GM18507 (cell line): ENCODE measurements at regions not wholly inside any gene's neighbourhood (a gene's known extent, or its start where the extent isn't known, plus 50 kb on each side); places are given as distances from the start of the nearest gene placed in this dataset.
A peak's percentile ranks its signal among the peaks of the same experiment; 100 is the strongest.

Experiments
- DNase-seq: peaks from one replicate; pipeline ENCODE4 v3.0.0; 2011; ENCODE audit warnings: low read depth; ENCODE audit not compliant: insufficient read length; ENCODE audit errors: extremely low spot score
- FAIRE-seq: peaks from 2 replicates; lab custom pipeline; 2011; peaks lifted over from hg19 to GRCh38; lab: Jason Lieb, UNC

DNA sequence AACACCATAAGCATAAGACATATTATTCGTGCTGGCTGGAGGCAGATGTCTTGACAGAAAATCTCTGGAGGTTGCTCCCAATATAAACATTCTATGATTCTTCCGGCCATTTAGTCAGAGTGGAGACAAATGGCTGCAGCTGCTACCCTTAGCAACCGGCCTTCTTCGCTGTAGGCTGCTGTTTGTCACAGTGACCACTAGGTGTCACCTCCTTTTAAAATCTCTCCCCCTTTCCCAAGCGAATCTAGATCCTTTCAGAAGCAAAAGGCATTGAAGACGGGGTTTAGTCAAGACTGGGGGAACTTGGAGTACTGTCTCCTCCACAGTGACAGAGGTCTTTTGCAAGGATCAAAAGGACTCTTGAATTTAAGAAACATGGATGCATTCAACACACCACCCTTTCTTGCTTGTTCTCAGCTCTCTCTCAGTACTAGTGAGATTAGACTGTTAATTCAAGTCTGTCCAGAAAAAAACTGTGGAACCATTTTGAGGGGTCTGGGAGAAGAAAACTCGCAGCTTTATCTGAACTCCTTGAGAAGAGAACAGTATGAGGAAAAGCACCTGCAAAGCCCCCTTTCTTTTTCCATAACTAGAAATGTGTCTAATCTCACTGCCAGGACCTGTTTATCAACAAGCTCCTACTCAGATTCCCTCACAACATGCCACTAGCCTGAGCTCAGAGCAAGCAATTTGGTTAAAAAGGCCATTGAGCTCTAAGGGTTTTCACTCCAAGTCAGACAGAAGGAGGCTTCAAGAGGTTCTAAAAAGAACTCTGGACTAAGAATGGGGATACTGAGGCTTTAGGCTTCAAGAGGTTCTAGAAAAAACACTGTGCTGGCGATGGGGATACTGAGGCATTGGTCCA, 408.3 kb upstream of the PLXNA2 start:
- FAIRE-seq: peak; percentile 91
- no peak for DNase-seq

- no peak for FAIRE-seq
- no peak for DNase-seq
These were observed 409.2 kb upstream of the PLXNA2 start for GRCh38 chr1:208653426-208653825.

DNA sequence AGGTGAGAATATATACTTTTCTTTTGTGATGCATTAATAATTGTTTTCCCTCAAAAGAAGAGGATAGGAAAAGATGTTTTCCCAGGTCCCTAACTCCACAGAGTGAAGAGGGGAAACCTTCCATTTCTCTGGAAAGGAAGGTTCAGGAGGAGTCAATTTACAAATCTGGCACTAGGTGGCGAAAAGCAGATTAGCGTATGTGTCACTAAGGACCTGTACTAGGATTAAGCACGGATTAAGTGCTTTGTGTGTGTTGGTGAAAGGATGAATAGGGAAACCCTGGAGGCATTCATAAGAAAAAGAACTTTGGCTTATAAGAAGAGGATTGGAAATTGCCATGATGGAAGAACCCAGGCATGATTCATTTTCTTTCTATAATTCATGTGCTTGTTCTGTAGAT, 410.1 kb upstream of the PLXNA2 start:
- DNase-seq (no peak), FAIRE-seq (peak; percentile 36)

GRCh38 chr1:208665936-208666335, 421.8 kb upstream of the PLXNA2 start:
- no peak for DNase-seq
- no peak for FAIRE-seq

DNA sequence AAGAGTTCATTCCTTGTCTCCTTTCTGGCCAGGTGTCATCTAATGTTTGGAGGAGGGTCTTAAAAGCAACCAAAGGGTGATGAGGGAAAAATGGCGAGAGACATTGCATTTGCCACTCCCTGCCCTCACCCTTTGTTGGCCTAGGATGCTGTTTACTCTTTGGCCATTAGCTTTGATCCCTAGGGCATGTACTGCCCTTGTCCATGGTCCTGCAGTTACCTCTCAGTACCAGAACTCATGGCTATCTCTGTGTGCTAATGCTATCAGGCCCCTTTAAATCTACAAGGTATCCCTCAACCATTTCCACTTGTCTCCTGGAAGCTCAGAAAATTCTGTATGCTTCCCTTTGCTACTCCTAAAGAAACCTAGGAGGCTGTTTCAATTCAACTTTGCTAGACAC, 424.8 kb upstream of the PLXNA2 start:
- no peak for FAIRE-seq
- DNase-seq: no peak

DNA sequence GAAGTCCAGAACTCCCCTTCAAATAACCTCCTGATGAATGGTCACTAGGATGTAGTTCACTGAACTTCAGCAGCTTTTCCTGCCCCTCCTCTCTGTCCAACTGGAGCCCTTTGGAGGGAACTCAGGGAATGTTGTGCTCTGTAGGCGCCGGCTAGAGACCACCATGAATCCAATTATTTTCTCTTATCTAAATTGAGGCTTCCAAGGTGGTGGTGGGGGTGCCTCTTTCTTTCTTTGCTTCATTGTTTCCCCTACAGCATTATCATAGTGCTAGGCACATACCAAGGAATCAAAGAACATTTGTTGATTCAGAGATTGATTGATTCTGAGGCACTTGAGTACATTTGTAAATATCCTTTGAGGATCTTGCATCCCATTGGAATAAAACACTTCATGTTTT, 426.6 kb upstream of the PLXNA2 start:
- FAIRE-seq: no peak

GRCh38 chr1:208681878-208682663, 437.9 kb upstream of the PLXNA2 start:
- no peak for FAIRE-seq
- DNase-seq: no peak

More for the DNA sequence above, 426.6 kb upstream of the PLXNA2 start:
- DNase-seq: no peak

- DNase-seq: no peak
- FAIRE-seq: no peak
These were observed 438.5 kb upstream of the PLXNA2 start for GRCh38 chr1:208682664-208683013.

DNA sequence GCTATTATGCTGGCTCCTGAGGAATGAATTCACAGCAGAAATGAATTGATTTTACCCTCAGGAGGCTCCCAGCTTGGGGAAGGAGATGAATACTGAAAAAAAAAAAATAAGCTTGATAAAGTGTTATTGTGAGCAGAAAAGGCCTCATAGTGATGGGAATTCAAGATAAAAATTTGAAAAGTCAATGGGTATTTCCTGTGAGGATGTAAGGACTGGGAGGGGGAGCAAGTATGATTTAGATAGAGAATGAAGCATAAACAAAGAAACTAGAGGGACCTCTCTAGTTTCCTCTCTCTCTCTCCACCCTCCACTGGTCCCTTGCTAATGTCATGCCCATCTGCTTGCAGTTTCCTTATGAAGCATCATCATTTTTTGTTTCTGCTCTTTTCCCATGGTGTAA, 439.0 kb upstream of the PLXNA2 start:
- DNase-seq (no peak), FAIRE-seq (no peak)

- no peak for DNase-seq
- FAIRE-seq: no peak
These were observed 440.0 kb upstream of the PLXNA2 start for GRCh38 chr1:208684192-208684591.

GRCh38 chr1:208686592-208686991, 442.4 kb upstream of the PLXNA2 start:
- FAIRE-seq: no peak
- DNase-seq: no peak

- DNase-seq: no peak
- no peak for FAIRE-seq
These were observed 444.6 kb upstream of the PLXNA2 start for GRCh38 chr1:208688656-208689315.

DNA sequence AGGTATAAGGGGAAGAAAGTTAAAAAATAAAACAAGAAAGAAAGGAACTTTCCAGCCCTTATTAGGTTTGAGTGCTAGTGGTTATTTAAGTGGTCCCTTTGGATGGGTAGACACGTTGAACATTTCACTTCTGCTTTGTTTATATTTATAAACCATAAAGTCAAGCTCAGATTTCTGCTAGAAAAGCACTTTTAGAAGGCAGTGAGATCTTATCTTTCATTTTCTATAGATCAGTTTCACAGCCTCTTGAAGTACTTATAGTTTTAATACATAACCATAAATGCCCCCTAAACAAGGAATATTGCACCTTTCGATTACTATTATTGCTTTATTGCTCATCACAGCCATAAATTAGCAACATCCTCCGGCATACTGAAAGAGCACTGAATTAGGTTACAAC, 446.8 kb upstream of the PLXNA2 start:
- FAIRE-seq (no peak), DNase-seq (no peak)

DNA sequence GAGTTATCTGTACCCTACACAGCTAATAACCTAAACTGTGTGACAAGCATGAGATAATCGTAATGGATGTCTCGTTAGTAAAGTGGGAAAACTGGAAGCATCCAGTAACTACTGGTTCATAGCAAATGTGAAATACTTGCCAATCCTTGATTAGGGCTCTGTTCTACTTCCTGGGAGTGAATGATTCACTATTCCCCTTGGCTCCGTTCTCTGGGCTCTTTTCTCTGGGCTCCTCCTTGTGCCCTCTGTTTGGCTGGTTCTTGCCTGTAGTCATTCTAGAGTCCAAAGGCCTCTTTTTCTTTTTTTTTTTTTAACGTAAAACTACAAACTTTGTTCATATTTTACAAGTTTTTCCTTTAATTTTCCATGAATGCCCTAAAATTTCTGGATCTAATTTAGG, 465.8 kb upstream of the PLXNA2 start:
- no peak for DNase-seq
- FAIRE-seq: no peak

DNA sequence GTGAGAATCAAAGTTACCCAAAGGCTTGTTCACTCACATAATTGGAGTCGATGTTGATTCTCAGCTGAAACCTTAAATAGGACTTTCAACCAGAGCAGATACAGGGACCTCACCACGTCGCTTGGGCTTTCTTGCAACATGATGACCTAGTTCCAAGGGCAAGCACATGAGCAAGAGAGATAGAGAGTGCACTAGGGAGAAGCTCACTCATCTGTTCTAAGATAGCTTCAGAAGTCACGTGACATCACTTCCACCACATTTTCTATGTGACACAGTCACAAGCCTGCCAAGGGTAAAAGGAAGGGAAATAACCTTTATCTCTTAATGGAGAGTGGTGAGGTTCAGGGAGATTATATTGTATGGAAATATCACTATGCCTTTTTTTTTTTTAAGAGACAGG, 470.1 kb upstream of the PLXNA2 start:
- DNase-seq (no peak), FAIRE-seq (no peak)

GRCh38 chr1:208717525-208717924, 473.3 kb upstream of the PLXNA2 start:
- FAIRE-seq: no peak
- DNase-seq: no peak

DNA sequence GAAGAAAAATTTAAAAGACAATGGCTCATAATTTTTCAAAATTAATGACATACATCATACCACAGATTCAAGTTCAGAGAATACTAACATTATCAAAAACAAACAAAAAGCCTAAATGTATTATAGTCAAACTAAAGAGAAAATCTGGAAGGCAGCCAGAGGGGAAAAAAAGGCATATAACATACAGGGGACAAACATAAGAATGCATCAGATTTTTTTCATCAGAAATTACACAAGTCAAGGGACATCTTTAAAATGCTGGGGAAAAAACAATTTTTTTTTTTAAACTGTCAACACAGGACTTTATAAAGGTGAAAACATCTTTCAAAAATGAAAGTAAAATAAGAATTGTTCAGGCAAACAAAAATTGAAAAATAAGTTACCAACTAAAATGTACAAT, 478.4 kb upstream of the PLXNA2 start:
- DNase-seq: no peak
- no peak for FAIRE-seq

DNA sequence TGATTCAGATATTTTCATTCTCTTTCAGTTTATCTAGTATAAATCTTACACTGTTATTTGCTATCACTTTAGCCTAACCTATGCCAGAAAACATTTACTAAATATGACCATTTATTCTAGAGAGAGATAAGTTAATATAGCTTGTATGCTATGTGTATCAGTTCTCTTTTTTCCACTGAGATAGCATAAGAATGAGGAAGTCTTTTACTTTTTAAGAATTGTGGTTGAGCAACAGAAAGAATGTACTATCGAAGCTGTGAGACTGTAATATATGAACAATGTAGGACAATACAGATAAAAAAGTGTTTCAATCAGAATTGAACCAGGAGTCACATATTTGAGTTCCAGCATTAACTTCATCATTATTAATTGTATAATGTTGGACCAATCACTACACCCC, 479.9 kb upstream of the PLXNA2 start:
- FAIRE-seq: peak; percentile 35

DNA sequence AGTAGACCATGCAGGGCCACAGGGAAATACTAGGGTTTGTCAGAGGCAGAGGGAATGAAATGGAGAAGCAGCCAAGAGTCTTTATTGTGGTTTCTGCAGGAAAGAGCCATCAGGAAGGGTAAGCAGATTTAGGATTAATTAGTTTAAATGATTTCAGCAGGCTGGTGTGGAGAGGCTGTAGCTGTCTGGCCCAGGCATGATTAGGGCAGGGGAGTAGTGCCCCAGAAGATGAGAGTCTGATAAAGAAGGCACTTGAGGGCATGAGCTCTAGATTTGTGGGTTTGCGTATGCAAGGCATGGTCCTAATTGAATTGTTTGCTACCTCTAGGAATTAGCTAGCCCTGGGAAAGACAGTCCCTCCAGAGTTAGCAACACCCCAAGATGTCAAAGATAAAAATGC, 484.6 kb upstream of the PLXNA2 start:
- DNase-seq (no peak), FAIRE-seq (no peak)

More for the DNA sequence above, 479.9 kb upstream of the PLXNA2 start:
- no peak for DNase-seq
